ENCODE measurements at regions not wholly inside any gene's neighbourhood (a gene's known extent, or its start where the extent isn't known, plus 50 kb on each side); places are given as distances from the start of the nearest gene placed in this dataset.

DNA sequence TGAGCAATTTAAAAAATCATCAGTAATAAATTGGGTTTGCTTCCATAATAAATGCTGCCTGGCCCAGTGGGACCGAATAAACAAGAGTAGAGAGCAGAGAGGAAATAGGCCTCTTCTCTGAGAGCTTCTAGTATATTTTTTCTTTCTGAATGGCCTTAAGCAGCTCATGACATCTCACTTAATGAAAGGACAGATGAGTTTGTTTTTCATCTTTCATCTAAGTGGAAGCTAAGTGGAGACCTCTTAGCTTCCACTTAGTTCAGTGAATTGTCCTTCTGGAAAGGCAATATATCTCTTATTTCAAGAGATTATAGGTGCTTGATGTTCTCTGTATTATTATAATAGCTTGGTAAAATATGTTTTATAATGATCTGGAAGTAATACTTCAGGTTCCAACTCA, 245.9 kb upstream of the ANO3 start (continued):
- TF ChIP-seq ATF3 (IDR thresholded peaks at IDR 0.05) (no peak), POLR2AphosphoS5 (IDR thresholded peaks at IDR 0.05; ENCODE audit: low read depth, low read length) (no peak), EGR1 (IDR thresholded peaks at IDR 0.05; ENCODE audit: low read depth) (no peak), EZH2phosphoT487 (IDR thresholded peaks at IDR 0.05; ENCODE audit: borderline replicate concordance) (no peak), CEBPB (IDR thresholded peaks at IDR 0.05; ENCODE audit: low read depth) (no peak)

GRCh38 chr11:26087120-26087935, 244.6 kb upstream of the ANO3 start:
- RAD21 ChIA-PET (ENCODE audit: low non-redundant PET in 1 of 2, low total read pairs in 2 of 2, uncharacterized antibody in 2 of 2, unreplicated experiment in 2 of 2) = no interaction called here
- Histone ChIP-seq H3K9me3 (ENCODE audit: control insufficient read depth in 1 of 2, insufficient read depth in 1 of 2, low read depth in 1 of 2, low read length in 2 of 2) (peaks cover 8 to 19% of the 10 kb centered on the region in 2 experiments; a peak in 2 of 4 replicates), H3K9me2 (ENCODE audit: insufficient read depth) (no peaks in the 10 kb centered on the region), H3K4me2 (ENCODE audit: low read length) (no peak overlapping the region), H3K27me3 (ENCODE audit: insufficient read depth, low read length) (no peaks in the 10 kb centered on the region), H2AFZ (ENCODE audit: low read depth, low read length, poor library complexity, severe bottlenecking) (no peak overlapping the region), H3K79me2 (ENCODE audit: insufficient read depth, low read length) (no peaks in the 10 kb centered on the region), H4K20me1 (ENCODE audit: insufficient read depth) (no peaks in the 10 kb centered on the region), H3K4me1 (ENCODE audit: control insufficient read depth in 1 of 2, insufficient read depth in 2 of 2, low read length in 2 of 2) (no peaks in the 10 kb centered on the region), H3K27ac (ENCODE audit: low read depth, low read length) (no peak overlapping the region), H3K36me3 (ENCODE audit: control insufficient read depth in 1 of 2, insufficient read depth in 2 of 2, low read length in 2 of 2) (no peaks in the 10 kb centered on the region), H3K9ac (ENCODE audit: low read length) (no peak overlapping the region), H3K4me3 (replicated peaks in 1 of 2; ENCODE audit: low read depth in 1 of 2, low read length in 2 of 2) (no peak overlapping the region)
- intact Hi-C loops (cut with micrococcal nuclease) = no loop called here
- ATAC-seq (no peak), DNase-seq (ENCODE audit: low read depth, low spot score) (no peak)
- no TSS peak for BruUV-seq (replicated peaks)
- POLR2A ChIA-PET = no interaction called here
- CTCF ChIA-PET = no interaction called here
- TF ChIP-seq EZH2phosphoT487 (IDR thresholded peaks at IDR 0.05; ENCODE audit: borderline replicate concordance) (no peak), POLR2AphosphoS5 (IDR thresholded peaks at IDR 0.05; ENCODE audit: low read depth, low read length) (no peak), CEBPB (IDR thresholded peaks at IDR 0.05; ENCODE audit: low read depth) (no peak), REST (IDR thresholded peaks at IDR 0.05; ENCODE audit: low read depth) (no peak), ZNF274 (IDR thresholded peaks at IDR 0.05; ENCODE audit: low read depth, low read length) (no peak), POLR2A (IDR thresholded peaks at IDR 0.05; ENCODE audit: borderline replicate concordance, extremely low read depth, insufficient read depth, insufficient read length) (no peak), RAD21 (IDR thresholded peaks at IDR 0.05; ENCODE audit: low read depth) (no peak), EGR1 (IDR thresholded peaks at IDR 0.05; ENCODE audit: low read depth) (no peak), EZH2 (IDR thresholded peaks at IDR 0.05) (no peak), SIN3A (IDR thresholded peaks at IDR 0.05; ENCODE audit: low read depth) (no peak), ATF3 (IDR thresholded peaks at IDR 0.05) (no peak), ZBTB33 (IDR thresholded peaks at IDR 0.05; ENCODE audit: extremely low read depth, insufficient replicate concordance, low read length) (no peak), CBX3 (IDR thresholded peaks at IDR 0.05; ENCODE audit: low read depth) (no peak)
- TF ChIP-seq, protein P1, sequence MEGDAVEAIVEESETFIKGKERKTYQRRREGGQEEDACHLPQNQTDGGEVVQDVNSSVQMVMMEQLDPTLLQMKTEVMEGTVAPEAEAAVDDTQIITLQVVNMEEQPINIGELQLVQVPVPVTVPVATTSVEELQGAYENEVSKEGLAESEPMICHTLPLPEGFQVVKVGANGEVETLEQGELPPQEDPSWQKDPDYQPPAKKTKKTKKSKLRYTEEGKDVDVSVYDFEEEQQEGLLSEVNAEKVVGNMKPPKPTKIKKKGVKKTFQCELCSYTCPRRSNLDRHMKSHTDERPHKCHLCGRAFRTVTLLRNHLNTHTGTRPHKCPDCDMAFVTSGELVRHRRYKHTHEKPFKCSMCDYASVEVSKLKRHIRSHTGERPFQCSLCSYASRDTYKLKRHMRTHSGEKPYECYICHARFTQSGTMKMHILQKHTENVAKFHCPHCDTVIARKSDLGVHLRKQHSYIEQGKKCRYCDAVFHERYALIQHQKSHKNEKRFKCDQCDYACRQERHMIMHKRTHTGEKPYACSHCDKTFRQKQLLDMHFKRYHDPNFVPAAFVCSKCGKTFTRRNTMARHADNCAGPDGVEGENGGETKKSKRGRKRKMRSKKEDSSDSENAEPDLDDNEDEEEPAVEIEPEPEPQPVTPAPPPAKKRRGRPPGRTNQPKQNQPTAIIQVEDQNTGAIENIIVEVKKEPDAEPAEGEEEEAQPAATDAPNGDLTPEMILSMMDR (IDR thresholded peaks at IDR 0.05 in 2 of 3, conservative IDR thresholded peaks at IDR 0.05 in 1 of 3; ENCODE audit: borderline replicate concordance in 1 of 3, insufficient read depth in 1 of 3, low read depth in 2 of 3, low read length in 2 of 3) = no peak
- TF ChIP-seq, protein P2, sequence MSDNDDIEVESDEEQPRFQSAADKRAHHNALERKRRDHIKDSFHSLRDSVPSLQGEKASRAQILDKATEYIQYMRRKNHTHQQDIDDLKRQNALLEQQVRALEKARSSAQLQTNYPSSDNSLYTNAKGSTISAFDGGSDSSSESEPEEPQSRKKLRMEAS (IDR thresholded peaks at IDR 0.05) = no peak

All from HCT116 (cell line).